OCI-LY3 (cell line): ENCODE measurements at regions not wholly inside any gene's neighbourhood (a gene's known extent, or its start where the extent isn't known, plus 50 kb on each side); places are given as distances from the start of the nearest gene placed in this dataset.

Experiments
- CTCF ChIP-seq: fragments of 200-600, 300-600 bp; sonication (generic); IDR thresholded peaks from 2 replicates; pipeline ENCODE4 v1.5.1; 2014; ENCODE audit warnings: antibody characterized with exemption, low read length, low read depth
- EZH2phosphoT487 ChIP-seq: fragments of 200-600 bp; shearing (Covaris generic); IDR thresholded peaks from 2 replicates; pipeline ENCODE4 v1.6.1; 2018; ENCODE audit warnings: antibody characterized with exemption, mixed run types, low read depth

DNA sequence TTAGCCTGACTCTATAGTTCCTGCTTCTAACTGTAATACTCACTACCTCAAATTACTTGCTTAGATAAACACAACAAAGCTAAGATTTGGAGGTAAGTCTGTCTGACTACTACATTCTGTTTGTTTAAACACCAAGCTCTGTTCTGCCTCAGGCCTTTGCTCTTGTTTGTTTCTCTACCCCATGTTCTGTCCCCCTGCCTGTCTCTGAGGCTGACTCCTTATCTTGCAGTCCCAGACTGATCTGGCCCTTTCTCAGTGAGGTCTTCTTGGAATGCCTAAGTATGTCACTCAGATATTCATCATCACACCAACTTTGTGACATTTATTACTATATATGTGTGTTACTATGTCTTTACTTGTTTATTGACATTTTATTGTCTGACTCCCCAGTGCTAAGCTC, 425.5 kb downstream of the LMO4 start:
- TF ChIP-seq CTCF (no peak), EZH2phosphoT487 (no peak)
